Occipital lobe (tissue), 1 donor: ENCODE measurements at regions not wholly inside any gene's neighbourhood (a gene's known extent, or its start where the extent isn't known, plus 50 kb on each side); places are given as distances from the start of the nearest gene placed in this dataset.

Experiments
- DNase-seq: peaks from one replicate; lab custom pipeline; 2025; lab: John Stamatoyannopoulos, UW

DNA sequence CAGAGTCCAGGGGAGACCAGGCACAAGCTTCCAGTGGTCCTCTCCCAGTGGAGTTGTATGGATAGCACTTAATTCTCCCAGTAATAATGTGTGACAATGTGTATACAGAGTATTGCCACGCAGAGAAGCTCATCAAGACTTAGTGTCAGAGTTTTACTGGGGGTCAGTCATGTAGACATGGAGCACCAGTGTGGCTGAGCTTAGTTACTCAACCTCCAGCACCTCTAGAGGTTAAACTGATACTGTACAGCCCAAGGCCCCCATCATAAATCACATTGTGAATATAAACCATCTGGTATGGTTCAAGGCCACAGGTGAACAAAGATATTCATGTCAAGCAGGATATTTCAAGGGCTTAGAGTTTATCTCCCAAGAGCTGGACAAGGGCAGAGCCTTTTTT lies 378.1 kb upstream of the TMPO start:
- no peak for DNase-seq

DNA sequence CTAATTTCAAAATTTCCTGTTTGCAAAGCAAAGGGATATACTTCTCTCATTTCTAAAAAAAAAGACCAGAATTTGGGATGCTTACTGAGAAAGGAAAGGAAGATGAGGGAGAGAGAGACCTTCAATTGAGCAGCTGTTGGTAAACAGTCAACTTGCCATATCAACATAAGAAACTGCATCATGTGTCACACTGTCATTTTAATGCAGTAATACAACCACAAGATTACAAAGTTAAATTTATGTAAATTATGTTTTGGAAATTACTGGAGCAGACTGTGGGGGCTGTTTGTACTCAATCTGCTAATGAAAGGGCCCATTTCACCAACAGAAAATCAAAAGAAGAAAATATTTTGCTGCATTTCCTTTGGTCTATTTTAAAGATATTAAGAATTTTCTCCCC lies 370.4 kb upstream of the TMPO start:
- no peak for DNase-seq

DNA sequence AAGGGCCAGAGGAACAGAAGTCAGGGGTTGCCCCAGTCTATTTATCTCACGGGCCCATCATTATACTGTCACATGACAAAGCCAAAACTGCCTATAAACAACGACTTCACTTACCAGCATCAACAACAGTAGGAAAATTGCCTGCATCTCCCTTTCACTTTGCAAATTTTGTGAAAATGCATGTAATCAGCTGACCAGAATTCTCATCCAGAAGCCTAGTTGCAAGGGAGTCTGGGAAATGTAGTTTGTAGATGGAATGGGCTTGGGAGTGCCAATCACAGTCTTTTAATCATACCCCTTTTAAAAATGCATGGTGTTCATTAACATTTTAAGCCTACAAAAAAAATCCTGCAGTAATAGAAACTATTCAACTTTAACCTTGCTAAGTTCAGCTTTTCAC lies 369.3 kb upstream of the TMPO start:
- no peak for DNase-seq

DNA sequence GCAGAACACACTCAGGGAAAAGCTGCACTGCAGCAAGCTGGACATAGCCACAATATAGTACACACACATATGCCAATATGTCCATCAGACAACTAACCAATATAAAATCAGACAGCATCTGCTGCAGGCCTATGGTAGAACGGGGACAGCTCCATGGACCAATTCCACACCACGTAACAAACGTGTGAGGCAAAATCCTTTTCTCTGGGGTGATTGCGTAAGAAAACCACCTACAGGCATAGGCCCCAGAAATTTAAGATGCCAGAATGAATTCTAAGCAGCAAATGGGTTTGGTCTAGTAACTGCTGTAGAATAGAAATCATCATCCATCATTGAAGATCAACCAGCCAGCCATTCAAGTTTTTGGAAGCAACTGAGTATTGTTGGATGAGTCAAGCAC lies 368.9 kb upstream of the TMPO start:
- DNase-seq: no peak

DNA sequence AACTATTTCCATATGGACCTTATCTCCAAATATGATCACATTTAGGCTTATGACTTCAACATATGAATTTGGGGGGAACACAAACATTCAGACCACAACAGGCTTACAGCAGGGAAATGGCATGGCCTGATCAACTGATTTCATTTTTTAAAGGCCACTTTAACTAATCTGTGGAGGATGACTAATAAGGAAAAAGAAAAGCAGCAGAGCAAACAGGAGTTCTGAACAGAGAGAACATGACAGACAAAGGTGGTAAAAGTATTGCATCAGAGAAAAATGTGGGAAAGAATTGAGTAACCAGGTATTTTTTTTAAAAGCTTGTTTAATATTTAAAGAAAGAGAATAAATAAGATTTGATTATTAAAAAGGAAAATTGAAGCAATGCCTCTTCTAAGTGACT lies 366.1 kb upstream of the TMPO start:
- DNase-seq: no peak

DNA sequence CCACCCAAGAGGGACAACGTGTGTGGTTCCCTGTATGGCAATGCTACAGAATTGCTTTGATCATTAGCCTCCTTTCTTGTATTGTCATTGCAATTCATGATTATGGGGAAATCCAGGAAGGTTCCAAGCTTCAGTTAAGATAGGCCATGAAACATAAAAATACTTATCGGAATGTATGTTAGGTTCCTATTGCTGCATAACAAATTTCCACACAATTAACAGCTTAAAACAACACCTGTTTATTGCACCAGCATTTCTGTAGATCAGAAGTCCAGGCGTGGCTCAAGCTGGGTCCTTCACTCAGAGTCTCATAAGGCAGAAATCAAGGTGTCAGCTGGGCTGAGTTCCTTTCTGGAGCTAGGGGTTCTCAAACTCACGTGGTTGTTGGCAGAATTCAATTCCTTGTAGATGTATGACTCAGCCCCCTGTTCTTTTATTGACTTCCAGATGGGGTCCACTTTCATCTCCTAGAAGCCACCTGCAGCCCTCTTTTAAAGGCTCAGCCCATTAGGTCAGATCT lies 365.6 kb upstream of the TMPO start:
- DNase-seq: no peak

DNA sequence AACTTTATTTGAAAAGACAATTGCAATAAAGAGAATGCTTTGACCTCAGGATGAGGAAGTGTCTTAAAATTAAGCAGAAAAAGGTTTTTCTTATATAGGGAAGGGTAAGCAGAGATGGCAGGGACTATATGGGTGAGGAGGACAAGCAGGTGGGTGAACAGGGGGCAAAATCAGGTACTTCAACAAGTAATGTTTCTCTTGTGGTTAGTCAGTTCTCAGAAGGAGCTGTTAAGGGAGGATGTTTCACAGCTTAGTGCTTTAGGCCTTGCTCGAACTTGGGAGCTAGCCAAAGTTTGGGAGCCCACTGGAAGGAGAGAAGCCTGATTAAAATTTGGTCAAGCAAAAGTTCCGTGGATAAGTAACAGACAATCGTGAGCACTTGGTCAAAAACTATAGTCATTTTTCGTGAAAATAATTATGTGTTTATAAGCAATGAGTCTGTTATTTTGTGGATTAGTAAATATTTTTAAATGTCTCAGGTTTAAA lies 364.2 kb upstream of the TMPO start:
- DNase-seq: no peak

DNA sequence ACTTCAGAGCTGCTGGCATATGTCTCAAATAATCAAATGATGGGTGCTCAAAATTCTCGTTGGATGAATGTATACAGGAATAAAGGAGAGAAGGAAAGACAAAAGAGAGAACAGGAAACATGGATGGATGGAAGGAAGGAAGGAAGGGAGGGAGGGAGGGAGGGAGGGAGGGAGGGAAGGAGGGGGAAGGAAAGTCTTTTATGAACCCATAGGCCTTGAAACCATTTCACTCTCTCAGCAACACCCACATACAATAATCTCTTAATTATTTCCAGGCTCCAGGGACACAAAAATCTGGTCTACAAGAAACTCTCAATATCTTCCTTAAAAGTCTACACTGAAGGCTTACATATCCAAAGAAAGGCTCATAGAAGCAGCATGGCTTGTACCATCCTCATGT lies 363.4 kb upstream of the TMPO start:
- no peak for DNase-seq

DNA sequence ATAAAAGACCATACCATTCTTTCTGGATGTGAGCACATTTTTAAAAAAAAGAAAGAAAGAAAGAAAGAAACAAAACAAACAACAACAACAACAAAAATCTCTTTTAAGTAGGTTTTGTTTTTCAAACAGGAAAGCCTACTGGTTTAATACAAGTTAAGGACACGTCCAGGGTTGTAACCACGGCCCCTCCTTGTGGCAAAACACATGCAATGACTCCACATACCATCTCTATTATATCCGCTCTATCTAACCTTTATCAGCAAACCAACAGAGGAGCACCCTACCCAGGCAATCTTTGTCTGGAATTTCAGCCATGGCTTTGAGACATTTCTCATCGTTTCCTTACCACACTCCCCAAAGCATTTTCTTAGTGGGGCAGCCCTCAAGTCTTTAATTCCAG lies 360.5 kb upstream of the TMPO start:
- no peak for DNase-seq

DNA sequence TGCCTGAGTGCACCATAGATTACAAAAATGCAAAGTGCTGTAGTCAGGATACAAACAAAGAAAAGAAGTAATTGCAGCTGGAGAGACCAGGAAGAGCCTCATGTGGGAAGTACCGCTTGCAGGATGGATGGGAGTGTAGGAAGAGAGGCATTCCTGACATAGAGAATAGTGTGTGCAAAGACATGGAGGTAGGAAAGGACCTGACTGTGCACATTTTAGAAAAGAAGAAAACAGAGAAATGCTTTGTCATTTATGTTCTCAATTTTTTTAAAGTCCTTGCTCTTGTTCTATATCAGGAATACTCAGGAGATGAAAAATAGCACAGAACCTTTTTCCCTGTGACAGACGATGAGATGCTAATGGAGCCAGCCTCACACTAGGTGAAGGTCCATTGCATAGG lies 358.7 kb upstream of the TMPO start:
- DNase-seq: no peak

DNA sequence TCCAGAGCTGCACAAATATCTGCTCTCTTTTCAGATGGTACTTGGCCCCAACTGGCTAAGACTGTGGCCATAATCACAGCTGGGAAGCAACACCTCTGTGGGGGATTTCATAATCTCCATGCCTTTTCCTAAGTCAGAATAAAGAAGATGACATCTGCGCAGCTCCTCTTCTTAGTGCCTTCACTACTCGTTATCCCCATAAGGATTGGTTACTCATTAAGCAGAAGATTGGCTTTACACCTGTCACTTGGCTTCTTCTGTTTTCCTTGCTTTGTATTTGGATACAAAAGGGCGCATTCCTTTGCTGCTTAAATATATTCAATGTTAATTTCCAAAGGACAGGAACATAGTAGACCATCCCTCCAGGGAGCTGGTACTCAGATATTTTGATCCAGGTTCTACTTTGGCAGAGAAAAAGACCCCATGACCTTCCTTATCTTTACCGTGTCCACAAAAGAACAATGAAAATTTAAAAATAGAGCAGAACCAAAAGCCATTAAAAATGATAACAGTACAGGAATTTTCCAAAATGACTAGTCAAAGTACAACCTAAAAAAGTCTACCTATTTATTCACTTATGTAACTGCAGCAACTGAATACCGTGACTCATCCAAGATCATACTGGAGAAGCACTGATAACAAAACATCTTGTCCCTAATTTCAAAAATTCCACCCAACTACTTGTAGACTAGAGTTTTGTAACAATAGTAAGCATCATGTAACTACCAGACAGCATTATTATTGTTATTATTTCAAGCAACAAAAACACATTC lies 352.3 kb upstream of the TMPO start:
- no peak for DNase-seq

DNA sequence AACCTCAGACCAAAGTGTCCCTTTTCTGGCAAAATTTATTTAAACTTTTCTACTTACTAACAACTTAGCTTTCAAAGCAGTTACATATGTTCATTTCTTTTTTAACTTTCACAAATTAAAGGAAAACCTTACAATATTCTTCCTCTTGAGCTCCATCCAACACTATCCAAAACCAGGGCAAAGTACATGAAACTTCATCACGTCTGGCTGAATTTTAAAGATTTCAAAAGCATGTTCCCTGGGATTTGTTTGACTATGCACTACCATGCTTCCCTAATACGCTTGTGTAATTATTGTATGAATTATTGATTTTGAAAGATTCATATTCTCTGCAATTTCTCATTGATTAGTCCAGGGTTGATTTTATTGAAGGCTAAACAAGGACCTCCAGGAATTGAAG lies 343.1 kb upstream of the TMPO start:
- DNase-seq: no peak

DNA sequence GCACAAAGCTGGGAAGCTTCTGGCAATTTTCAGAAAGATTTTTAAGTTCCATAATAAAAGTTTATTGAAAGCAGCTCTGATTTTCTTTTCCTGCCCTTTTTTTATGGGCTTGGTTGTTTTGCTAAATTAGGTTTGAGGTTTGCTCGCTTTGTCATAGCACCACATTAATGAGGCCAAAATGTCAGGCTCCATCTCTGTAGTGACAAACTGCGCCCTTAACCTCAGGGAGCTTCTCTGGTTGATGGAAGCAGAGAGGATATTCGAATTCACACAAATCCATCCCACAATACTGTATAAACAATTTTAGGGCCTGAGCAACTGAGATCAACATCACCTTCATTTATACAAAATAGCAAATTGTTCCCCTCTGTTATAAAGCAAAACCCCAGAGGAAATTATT lies 342.6 kb upstream of the TMPO start:
- DNase-seq: no peak

DNA sequence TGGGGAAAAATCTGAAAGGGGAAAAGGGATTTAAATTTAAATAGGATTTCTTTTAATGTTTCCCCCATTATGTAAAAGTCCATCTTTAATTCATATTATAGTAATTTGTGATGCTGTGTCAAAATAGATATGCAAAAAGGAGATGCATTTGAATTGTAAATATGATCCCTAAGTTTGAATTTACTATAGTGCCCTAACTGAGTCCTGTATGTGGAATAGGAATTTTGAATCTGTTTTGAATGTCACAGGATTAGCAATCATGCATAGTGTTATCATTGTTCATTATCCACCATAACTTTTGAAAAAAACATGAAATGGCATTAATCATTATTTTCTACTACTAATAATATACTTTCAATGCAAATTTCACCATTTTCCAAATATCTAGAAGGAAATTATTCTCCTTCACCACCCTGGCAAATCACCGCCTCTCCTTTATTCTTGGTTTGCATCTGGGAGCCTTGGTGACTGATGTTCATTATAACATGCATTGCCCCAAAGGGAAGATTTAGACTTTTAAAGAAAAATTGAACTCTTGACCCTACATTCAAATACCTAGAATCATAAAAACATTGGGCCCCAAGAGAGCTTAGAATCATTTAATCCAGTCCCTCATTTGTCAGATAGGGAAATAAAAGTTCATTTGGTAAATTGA lies 341.5 kb upstream of the TMPO start:
- DNase-seq: no peak

DNA sequence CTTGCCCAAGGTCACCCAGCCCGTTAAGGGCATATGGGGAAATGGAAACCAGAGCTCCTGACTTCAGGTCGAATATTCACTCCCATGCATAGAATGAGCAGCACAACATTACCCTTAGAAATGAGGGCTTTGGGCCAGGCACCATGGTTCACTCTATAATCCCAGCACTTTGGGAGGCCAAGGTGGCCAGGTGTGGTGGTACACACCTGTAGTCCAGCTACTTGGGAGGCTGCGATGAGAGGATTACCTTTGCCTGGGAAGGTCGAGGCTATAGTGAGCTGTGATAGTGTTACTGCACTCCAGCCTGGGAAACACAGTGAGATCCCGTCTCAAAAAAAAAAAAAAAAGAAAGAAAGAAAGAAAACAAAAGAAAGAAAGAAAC lies 341.0 kb upstream of the TMPO start:
- no peak for DNase-seq

DNA sequence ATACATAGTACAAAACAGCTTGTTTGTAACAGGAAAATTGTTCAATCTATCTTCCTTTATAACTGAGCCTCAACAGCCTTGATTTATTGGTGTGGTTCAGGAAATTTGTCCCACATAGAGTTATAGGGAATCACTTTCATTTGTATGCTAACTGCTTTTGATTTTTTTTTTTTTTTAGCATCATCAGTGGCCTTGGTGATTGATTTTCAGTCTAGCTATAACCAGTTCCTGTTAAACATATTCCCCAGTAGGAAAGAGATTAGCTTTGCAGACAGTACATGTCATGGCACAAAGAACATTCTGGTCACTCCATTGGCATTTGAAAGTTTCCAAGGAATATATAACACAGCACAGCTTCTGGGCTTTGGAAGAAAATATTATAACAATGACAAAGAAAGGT lies 337.3 kb upstream of the TMPO start:
- no peak for DNase-seq

DNA sequence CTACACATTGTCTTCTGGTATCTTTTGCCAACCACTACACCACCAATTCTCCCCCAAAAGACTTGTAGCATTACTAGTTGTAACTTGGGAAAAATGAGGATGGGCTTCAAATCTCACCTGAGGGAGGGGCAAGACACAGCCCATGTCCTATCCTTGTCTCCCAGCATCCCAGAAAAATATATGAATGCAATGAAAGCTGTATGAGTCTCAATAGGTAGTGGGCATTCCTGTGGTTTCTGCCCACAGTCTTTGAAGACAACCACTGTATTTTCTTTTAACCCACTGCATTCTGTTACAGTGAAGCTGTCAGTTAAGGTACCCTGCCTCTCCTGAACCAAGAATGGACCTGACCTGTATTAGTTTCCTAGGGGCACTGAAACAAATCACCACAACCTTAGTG lies 336.2 kb upstream of the TMPO start:
- no peak for DNase-seq

DNA sequence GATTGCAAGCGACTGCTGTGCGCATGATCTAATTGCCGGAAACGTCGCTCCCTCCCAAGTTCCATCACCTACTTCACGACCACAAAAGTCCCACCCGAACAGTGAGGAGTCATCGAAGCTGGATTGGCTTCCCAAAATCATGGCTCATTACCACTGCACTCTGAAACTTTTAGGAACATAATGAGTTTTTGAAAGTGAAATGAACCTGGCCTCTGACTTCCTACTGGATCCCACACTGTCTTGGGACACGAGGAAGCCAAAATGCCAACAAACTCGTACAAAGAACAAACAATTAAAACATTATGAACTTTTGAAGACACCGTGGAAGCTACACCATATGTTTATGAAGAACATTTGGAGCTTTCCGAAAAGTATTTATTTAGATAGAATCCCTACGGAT lies 334.8 kb upstream of the TMPO start:
- no peak for DNase-seq

DNA sequence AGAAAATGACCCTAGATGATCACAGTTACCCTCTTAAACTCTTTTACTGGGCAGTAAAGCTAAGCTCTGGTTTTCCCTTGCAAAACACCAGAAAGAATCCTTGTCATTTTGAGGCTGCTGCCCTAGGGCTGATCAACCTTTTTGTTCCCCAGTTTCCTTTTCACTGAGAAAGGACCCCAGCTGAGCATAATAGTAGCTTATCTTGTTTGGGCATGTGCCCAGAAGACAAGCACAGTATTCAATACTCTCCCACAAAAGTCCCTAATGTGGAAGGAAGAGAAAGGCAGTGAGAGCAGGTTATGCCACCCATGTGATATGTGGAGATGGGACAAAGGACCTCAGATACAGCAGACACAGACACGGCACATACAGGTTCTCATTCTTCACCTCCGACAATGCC lies 332.6 kb upstream of the TMPO start:
- no peak for DNase-seq

DNA sequence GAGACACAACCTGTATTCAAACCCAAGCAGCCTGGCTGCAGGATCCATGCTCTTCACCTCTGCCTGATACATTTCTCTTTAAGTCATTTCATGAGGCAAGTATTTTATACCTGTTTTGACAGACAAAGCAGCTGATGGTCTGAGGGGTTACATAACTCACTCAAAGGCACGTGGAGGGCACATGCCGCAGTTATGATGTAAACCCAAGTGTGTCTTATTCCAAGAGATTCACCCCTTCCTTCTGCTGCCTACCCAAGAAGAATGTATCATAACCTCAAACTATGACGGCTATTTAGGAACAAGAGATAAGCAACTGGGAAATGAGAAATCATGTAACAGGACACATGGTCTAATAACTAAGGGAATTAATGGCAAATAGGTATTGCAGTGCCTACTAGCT lies 329.8 kb upstream of the TMPO start:
- DNase-seq: no peak

DNA sequence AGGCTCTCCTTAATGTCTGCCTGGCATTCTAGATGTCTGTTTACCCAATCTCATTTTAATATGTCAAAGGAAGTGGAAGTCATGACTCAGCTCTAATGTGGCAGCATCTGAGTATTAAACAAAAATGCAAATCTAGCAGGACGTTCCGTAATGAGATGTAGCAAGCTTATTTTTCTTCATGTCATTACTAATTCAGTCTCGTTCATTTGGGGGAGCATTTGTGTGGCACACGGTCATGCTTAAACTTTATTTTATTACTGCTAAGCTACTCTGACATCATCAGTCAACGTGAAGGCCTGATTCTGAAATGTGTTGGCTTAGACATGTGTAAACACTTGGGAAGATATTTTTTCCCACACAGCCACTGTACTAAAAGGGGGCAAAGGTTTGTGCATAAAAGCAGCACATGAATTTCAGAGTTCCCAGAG lies 326.7 kb upstream of the TMPO start:
- DNase-seq: no peak

DNA sequence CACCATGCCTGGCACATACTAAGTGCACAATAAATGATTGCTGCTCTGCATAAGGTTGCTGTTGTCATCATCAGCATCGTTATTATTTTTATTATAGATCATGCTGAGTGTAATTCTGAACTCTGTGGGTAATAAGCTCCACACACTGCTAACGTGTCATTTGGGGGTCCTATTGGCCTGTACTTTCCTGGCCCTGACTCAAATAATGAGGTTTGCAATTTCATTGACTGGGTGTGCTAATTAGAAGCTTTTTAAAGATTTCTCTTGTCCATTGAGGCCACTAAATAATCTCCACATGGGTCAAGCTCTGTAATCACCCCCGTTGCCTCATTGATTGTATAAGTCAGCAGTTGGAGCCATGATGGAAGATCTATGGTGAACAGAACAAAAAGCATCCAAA lies 320.8 kb upstream of the TMPO start:
- DNase-seq: no peak
